Hepatocyte (in vitro differentiated cells): ENCODE measurements at regions not wholly inside any gene's neighbourhood (a gene's known extent, or its start where the extent isn't known, plus 50 kb on each side); places are given as distances from the start of the nearest gene placed in this dataset.

Source experiments
- DNase-seq: peaks from one replicate; pipeline ENCODE4 v3.0.0-alpha.2; 2016; ENCODE audit warnings: low spot score
- H2AFZ ChIP-seq: fragments of 200-600 bp; sonication (generic); 2 replicates; pipeline ENCODE4 v1.6.0; 2016; ENCODE audit warnings: antibody characterized with exemption, mild to moderate bottlenecking
- H3K27ac ChIP-seq: fragments of 200-600 bp; sonication (generic); 2 replicates; pipeline ENCODE4 v1.5.1; 2016; ENCODE audit warnings: mild to moderate bottlenecking
- H3K27me3 ChIP-seq: fragments of 200-600 bp; sonication (generic); 2 replicates; pipeline ENCODE4 v1.6.1; 2016
- H3K36me3 ChIP-seq: fragments of 200-600 bp; sonication (generic); replicated peaks from 2 replicates; pipeline ENCODE4 v1.5.1; 2016; ENCODE audit warnings: low read depth; ENCODE audit not compliant: insufficient read depth
- H3K4me1 ChIP-seq: fragments of 200-600 bp; sonication (generic); 2 replicates; pipeline ENCODE4 v1.5.1; 2016; ENCODE audit warnings: mild to moderate bottlenecking, moderate library complexity; ENCODE audit not compliant: insufficient read depth
- H3K4me2 ChIP-seq: fragments of 200-600 bp; sonication (generic); 2 replicates; pipeline ENCODE4 v1.6.0; 2016
- H3K4me3 ChIP-seq: fragments of 200-600 bp; sonication (generic); 2 replicates; pipeline ENCODE4 v1.5.1; 2016; ENCODE audit warnings: mild to moderate bottlenecking
- H3K79me2 ChIP-seq: fragments of 200-600 bp; sonication (generic); 2 replicates; pipeline ENCODE4 v1.6.0; 2017; ENCODE audit warnings: mild to moderate bottlenecking
- H3K9me2 ChIP-seq: fragments of 200-600 bp; sonication (generic); replicated peaks from 2 replicates; pipeline ENCODE4 v1.6.0; 2017; ENCODE audit warnings: mild to moderate bottlenecking; ENCODE audit not compliant: insufficient read depth
- H3K9me3 ChIP-seq: fragments of 200-600 bp; sonication (generic); 2 replicates; pipeline ENCODE4 v1.5.1; 2016; ENCODE audit warnings: low read depth, mild to moderate bottlenecking
- H4K20me1 ChIP-seq: fragments of 200-600 bp; sonication (generic); 2 replicates; pipeline ENCODE4 v1.6.0; 2016; ENCODE audit warnings: mild to moderate bottlenecking; ENCODE audit not compliant: insufficient read depth, poor library complexity, severe bottlenecking
- CTCF ChIP-seq: fragments of 200-600 bp; sonication (generic); IDR thresholded peaks from 2 replicates; pipeline ENCODE4 v1.5.1; 2016; ENCODE audit warnings: antibody characterized with exemption, mild to moderate bottlenecking; ENCODE audit not compliant: poor library complexity
- EZH2 ChIP-seq: fragments of 200-600 bp; sonication (generic); IDR thresholded peaks from 2 replicates; pipeline ENCODE4 v1.6.1; 2016; ENCODE audit warnings: antibody characterized with exemption, mild to moderate bottlenecking, borderline replicate concordance
- EZH2phosphoT487 ChIP-seq: fragments of 200-600 bp; sonication (generic); IDR thresholded peaks from one replicate; pipeline ENCODE4 v1.6.1; 2018; ENCODE audit warnings: antibody characterized with exemption, mild to moderate bottlenecking, low read depth, moderate library complexity; ENCODE audit not compliant: unreplicated experiment, severe bottlenecking
- WGBS: methylation state at CpG from one replicate; pipeline ENCODE4 v1.1.6; 2016; ENCODE audit warnings: low lambda C conversion rate; ENCODE audit errors: missing lambda C conversion rate; 5-methylcytosine and 5-hydroxymethylcytosine counted together

- TF ChIP-seq EZH2 (no peak), CTCF (no peak), EZH2phosphoT487 (no peak)
- WGBS = 85% methylated on average over 8 of the region's 8 CpGs
- Histone ChIP-seq H3K4me3 (no peak overlapping the region), H4K20me1 (no peaks in the 10 kb centered on the region), H3K27me3 (no peaks in the 10 kb centered on the region), H3K9me2 (no peaks in the 10 kb centered on the region), H3K27ac (no peak overlapping the region), H2AFZ (no peak overlapping the region), H3K36me3 (no peaks in the 10 kb centered on the region), H3K9me3 (no peaks in the 10 kb centered on the region), H3K4me2 (no peak overlapping the region), H3K79me2 (no peaks in the 10 kb centered on the region), H3K4me1 (no peaks in the 10 kb centered on the region)
- no peak for DNase-seq
Observed at GRCh38 chr16:17013038-17013437, 457.7 kb downstream of the XYLT1 start.

- H3K9me2 ChIP-seq = no peaks in the 10 kb centered on the region
- DNase-seq = no peak
- no peaks in the 10 kb centered on the region for H3K4me1 ChIP-seq
- H2AFZ ChIP-seq = no peak overlapping the region
- no peaks in the 10 kb centered on the region for H3K79me2 ChIP-seq
- no peaks in the 10 kb centered on the region for H4K20me1 ChIP-seq
- H3K4me2 ChIP-seq = no peak overlapping the region
- H3K4me3 ChIP-seq = no peak overlapping the region
- no peak for TF ChIP-seq EZH2
- no peak overlapping the region for H3K27ac ChIP-seq
- no peaks in the 10 kb centered on the region for H3K27me3 ChIP-seq
- WGBS = 91% methylated on average over 6 of the region's 6 CpGs
- no peaks in the 10 kb centered on the region for H3K36me3 ChIP-seq
- no peaks in the 10 kb centered on the region for H3K9me3 ChIP-seq
Observed at GRCh38 chr16:17014484-17015121, 456.2 kb downstream of the XYLT1 start.

- WGBS = 91% methylated on average over 6 of the region's 6 CpGs
- no peaks in the 10 kb centered on the region for H3K27me3 ChIP-seq
- no peaks in the 10 kb centered on the region for H4K20me1 ChIP-seq
- no peak for DNase-seq
- H3K4me3 ChIP-seq = no peak overlapping the region
- TF ChIP-seq EZH2 (no peak), CTCF (no peak)
- H3K36me3 ChIP-seq = no peaks in the 10 kb centered on the region
- H3K9me2 ChIP-seq = no peaks in the 10 kb centered on the region
- H3K4me2 ChIP-seq = no peak overlapping the region
- no peak overlapping the region for H3K27ac ChIP-seq
- H3K79me2 ChIP-seq = no peaks in the 10 kb centered on the region
- H3K4me1 ChIP-seq = no peaks in the 10 kb centered on the region
- no peak overlapping the region for H2AFZ ChIP-seq
- H3K9me3 ChIP-seq = no peaks in the 10 kb centered on the region
Observed at GRCh38 chr16:17015702-17016101, 455.1 kb downstream of the XYLT1 start.

GRCh38 chr16:17017442-17017841, 453.3 kb downstream of the XYLT1 start:
- TF ChIP-seq CTCF (no peak), EZH2 (no peak), EZH2phosphoT487 (no peak)

More at GRCh38 chr16:17017442-17017841, 453.3 kb downstream of the XYLT1 start:
- no peak overlapping the region for H2AFZ ChIP-seq
- H4K20me1 ChIP-seq = no peaks in the 10 kb centered on the region
- DNase-seq = no peak
- H3K4me3 ChIP-seq = no peak overlapping the region
- no peaks in the 10 kb centered on the region for H3K9me2 ChIP-seq
- no peaks in the 10 kb centered on the region for H3K9me3 ChIP-seq
- H3K36me3 ChIP-seq = no peaks in the 10 kb centered on the region
- H3K4me2 ChIP-seq = no peak overlapping the region
- no peaks in the 10 kb centered on the region for H3K79me2 ChIP-seq
- no peak overlapping the region for H3K27ac ChIP-seq
- H3K4me1 ChIP-seq = no peaks in the 10 kb centered on the region
- no peaks in the 10 kb centered on the region for H3K27me3 ChIP-seq
